Gastroesophageal sphincter (tissue), 4 donors: ENCODE measurements at regions not wholly inside any gene's neighbourhood (a gene's known extent, or its start where the extent isn't known, plus 50 kb on each side); places are given as distances from the start of the nearest gene placed in this dataset.

Experiments used
- ATAC-seq: fragments of 150-250 bp; one replicate; pipeline ENCODE4 v1.9.1; 2016; ENCODE audit warnings: mild to moderate bottlenecking, moderate library complexity
- H3K27ac ChIP-seq, 4 donors: fragments of 200-600 bp; sonication (generic) in 3 of 4; 1 replicate in 3 of 4; 2 replicates in 1 of 4; pipeline ENCODE4 v1.5.1; 2016 to 2019
- H3K27me3 ChIP-seq: fragments of 200-600 bp; sonication (generic); one replicate; pipeline ENCODE4 v1.5.1; 2019
- H3K36me3 ChIP-seq, 2 donors: fragments of 200-600 bp; sonication (generic); one replicate each; pipeline ENCODE4 v1.5.1; 2019; ENCODE audit warnings: control low read depth in 1 of 2
- H3K4me1 ChIP-seq, 3 donors: fragments of 200-600 bp; sonication (generic); 1 replicate in 2 of 3; 2 replicates in 1 of 3; pipeline ENCODE4 v1.5.1; 2016 to 2019; ENCODE audit warnings: control low read depth in 2 of 3
- H3K4me3 ChIP-seq, 2 donors: fragments of 200-600 bp; sonication (generic); one replicate each; pipeline ENCODE4 v1.5.1; 2019; ENCODE audit warnings: mild to moderate bottlenecking in 1 of 2, moderate library complexity in 1 of 2
- H3K9me3 ChIP-seq, 3 donors: fragments of 200-600 bp; sonication (generic); one replicate each; pipeline ENCODE4 v1.5.1; 2017 to 2019; ENCODE audit warnings: control low read depth in 2 of 3
- EP300 ChIP-seq: sonication (generic); formaldehyde crosslinking; IDR thresholded peaks from one replicate; pipeline ENCODE4 v1.6.1; 2017; ENCODE audit warnings: antibody characterized with exemption, mild to moderate bottlenecking
- POLR2A ChIP-seq, 2 donors: fragments of 450-650 bp; IDR thresholded peaks; one replicate each; pipeline ENCODE4 v1.6.1; 2017; ENCODE audit warnings: antibody characterized with exemption in 2 of 2, mild to moderate bottlenecking in 2 of 2, moderate library complexity in 1 of 2
- POLR2AphosphoS5 ChIP-seq: sonication (generic); formaldehyde crosslinking; IDR thresholded peaks from one replicate; pipeline ENCODE4 v1.6.1; 2017; ENCODE audit warnings: antibody characterized with exemption
- WGBS, 2 donors: methylation state at CpG; one replicate each; pipeline ENCODE4 v1.1.5; 2018; ENCODE audit warnings: low coverage in 1 of 2; 5-methylcytosine and 5-hydroxymethylcytosine counted together
- TF ChIP-seq, protein P1 (sequence below), 4 experiments: fragments of 200-600 bp in 2 of 4; fragments of 450-650 bp in 2 of 4; sonication (generic) in 1 of 4; IDR thresholded peaks; one replicate each; pipeline ENCODE4 v1.5.1; 2017 to 2019; ENCODE audit warnings: antibody characterized with exemption in 4 of 4, mild to moderate bottlenecking in 2 of 4, moderate library complexity in 2 of 4

DNA sequence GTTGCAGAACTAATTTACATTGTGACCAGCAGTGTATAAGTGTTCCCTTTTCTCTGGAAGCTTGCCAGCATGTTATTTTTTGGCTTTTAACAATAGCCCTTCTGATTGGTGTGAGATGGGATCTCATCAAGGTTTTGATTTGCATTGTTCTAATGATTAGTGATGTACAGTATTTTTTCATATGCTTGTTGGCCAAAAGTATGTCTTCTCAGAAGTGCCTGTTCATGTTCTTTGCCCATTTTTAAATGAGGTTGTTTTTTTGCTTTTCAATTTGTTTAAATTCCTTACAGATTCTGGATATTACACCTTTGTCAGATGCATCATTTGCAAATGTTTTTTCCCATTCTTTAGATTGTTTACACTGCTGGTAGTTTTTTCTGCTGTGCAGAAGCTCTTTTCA, 627.0 kb upstream of the CNTNAP2 start:
- Histone ChIP-seq H3K27ac (no peak overlapping the region), H3K4me3 (no peak overlapping the region), H3K36me3 (no peaks in the 10 kb centered on the region), H3K9me3 (peaks cover 0 to 19% (median 0%) of the 10 kb centered on the region in 3 donors), H3K4me1 (no peaks in the 10 kb centered on the region), H3K27me3 (no peaks in the 10 kb centered on the region)
- TF ChIP-seq POLR2AphosphoS5 (no peak), POLR2A (IDR thresholded peaks at IDR 0.05) (no peak), EP300 (no peak)
- TF ChIP-seq, protein P1, sequence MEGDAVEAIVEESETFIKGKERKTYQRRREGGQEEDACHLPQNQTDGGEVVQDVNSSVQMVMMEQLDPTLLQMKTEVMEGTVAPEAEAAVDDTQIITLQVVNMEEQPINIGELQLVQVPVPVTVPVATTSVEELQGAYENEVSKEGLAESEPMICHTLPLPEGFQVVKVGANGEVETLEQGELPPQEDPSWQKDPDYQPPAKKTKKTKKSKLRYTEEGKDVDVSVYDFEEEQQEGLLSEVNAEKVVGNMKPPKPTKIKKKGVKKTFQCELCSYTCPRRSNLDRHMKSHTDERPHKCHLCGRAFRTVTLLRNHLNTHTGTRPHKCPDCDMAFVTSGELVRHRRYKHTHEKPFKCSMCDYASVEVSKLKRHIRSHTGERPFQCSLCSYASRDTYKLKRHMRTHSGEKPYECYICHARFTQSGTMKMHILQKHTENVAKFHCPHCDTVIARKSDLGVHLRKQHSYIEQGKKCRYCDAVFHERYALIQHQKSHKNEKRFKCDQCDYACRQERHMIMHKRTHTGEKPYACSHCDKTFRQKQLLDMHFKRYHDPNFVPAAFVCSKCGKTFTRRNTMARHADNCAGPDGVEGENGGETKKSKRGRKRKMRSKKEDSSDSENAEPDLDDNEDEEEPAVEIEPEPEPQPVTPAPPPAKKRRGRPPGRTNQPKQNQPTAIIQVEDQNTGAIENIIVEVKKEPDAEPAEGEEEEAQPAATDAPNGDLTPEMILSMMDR (IDR thresholded peaks at IDR 0.05), result no peak
- no peak for ATAC-seq

DNA sequence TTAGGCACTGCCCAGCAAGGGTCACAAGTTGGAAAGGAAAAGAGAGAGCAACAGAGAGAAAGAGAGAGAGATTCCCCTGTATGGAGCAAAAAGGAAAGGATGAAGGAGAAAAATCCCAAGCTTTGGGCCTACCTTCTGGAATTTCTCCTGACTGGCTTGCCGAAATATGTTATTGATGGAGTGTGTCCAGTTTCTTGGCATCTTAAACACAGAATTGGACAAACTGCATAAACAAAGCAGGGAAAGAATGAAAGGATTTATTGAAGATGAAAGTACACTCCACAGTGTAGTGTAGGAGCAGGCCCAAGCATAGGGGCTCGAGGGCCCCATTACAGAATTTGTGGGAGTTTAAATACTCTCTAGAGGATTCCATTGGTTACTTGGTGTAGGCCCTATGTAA, 627.8 kb upstream of the CNTNAP2 start:
- no peaks in the 10 kb centered on the region for H3K27me3 ChIP-seq
- TF ChIP-seq EP300 (no peak), POLR2AphosphoS5 (no peak), POLR2A (IDR thresholded peaks at IDR 0.05) (no peak)
- TF ChIP-seq, protein P1 (IDR thresholded peaks at IDR 0.05), result no peak
- H3K36me3 ChIP-seq, result no peaks in the 10 kb centered on the region
- H3K9me3 ChIP-seq, result peaks cover 0 to 19% (median 0%) of the 10 kb centered on the region in 3 donors
- no peak for ATAC-seq
- 11 to 17% methylated on average over 2 of the region's 2 CpGs for WGBS, 2 donors
- H3K4me3 ChIP-seq, result no peak overlapping the region
- no peak overlapping the region for H3K27ac ChIP-seq
- no peaks in the 10 kb centered on the region for H3K4me1 ChIP-seq

DNA sequence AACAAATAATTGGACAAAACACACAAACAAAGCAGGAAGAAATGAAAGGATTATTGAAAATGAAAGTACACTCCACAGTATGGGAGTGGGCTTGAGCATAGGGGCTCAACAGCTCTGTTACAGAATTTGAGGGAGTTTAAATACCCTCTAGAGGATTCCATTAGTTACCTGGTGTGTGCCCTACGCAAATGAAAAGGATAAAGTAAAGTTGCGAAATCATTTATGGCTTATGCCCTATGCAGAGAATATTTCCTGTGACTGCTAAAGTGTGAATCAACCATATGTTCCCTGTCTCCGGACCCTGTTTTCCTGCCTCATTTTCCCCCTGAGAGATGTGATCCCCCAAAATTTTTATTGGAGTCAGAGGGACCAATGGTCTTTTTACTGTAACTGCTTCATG, 634.6 kb upstream of the CNTNAP2 start:
- no peak for TF ChIP-seq POLR2A (IDR thresholded peaks at IDR 0.05)
- no peak for TF ChIP-seq EP300
- TF ChIP-seq, protein P1 (IDR thresholded peaks at IDR 0.05), result no peak
- TF ChIP-seq POLR2AphosphoS5, result no peak
- ATAC-seq, result no peak
- Histone ChIP-seq H3K27ac (no peak overlapping the region), H3K36me3 (no peaks in the 10 kb centered on the region), H3K4me3 (no peak overlapping the region), H3K27me3 (no peaks in the 10 kb centered on the region), H3K9me3 (no peaks in the 10 kb centered on the region), H3K4me1 (no peaks in the 10 kb centered on the region)
- 79 to 86% methylated on average over 3 of the region's 3 CpGs for WGBS, 2 donors

DNA sequence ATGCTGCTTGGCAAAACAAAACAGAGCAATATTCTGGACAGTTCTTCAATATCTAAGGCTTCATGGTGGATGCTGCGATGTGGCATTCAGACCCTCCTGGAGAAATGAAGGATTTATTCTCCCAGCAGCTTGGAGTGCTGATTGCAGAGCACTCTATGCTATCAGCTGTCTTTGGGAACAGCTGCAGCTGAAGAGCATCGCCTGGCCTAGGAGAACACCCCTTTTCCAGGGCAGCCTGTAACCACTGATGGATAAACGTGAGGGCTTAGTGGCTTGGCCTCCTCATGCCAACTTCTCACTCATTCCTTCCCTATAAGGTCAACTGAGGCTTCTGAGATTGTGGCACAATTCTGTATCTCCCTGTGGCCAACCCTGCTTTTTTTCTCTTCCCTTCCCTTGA, 638.1 kb upstream of the CNTNAP2 start:
- H3K27ac ChIP-seq, result no peak overlapping the region
- whole genome bisulfite sequencing, 2 donors, result 74 to 88% methylated on average over 2 to 3 of the region's 3 CpGs
- H3K27me3 ChIP-seq, result no peaks in the 10 kb centered on the region
- H3K4me3 ChIP-seq, result no peak overlapping the region
- H3K4me1 ChIP-seq, result no peaks in the 10 kb centered on the region
- TF ChIP-seq, protein P1 (IDR thresholded peaks at IDR 0.05), result no peak
- TF ChIP-seq POLR2A (IDR thresholded peaks at IDR 0.05), result no peak
- no peak for TF ChIP-seq EP300
- TF ChIP-seq POLR2AphosphoS5, result no peak
- no peaks in the 10 kb centered on the region for H3K9me3 ChIP-seq
- no peaks in the 10 kb centered on the region for H3K36me3 ChIP-seq
- ATAC-seq, result no peak

DNA sequence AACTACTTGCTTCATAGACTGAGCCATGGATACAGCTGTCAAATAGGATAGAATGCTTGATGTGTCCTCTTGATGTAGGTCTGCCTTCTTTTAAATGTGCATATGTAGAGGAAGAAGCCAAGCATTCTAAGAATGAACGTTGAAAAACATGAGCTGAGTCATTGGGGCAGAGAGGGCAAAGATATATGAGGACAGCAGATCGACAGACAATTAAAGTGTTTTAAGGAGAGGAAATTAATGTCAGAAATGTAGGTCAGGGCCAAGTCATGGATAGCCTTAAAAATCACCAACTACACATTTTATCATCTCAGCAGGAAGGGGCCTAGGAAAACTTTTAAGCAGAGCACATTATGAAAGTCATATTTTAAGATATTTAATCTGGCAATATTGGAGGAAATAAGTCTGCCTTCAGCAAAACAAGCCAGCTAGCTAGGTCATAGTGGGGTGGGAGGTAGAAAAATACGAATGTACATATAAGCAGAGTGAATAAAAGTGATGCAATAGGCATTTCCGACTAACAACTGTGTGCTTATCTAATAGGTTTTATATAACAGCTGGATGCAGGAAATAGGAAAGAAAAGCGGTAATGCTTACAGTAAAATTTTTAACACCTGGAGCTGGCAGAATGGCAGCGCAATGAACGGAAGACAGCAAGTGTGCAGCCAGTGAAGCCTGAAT, 638.3 kb upstream of the TPK1 start:
- ATAC-seq, result no peak
- WGBS, 2 donors, result 50 to 54% methylated on average over 7 of the region's 7 CpGs
- no peak overlapping the region for H3K27ac ChIP-seq
- TF ChIP-seq EP300 (no peak), POLR2AphosphoS5 (no peak)
- TF ChIP-seq, protein P1 (IDR thresholded peaks at IDR 0.05), result no peak
- H3K4me1 ChIP-seq, result no peaks in the 10 kb centered on the region
- no peaks in the 10 kb centered on the region for H3K27me3 ChIP-seq
- no peaks in the 10 kb centered on the region for H3K9me3 ChIP-seq
- no peak overlapping the region for H3K4me3 ChIP-seq
- H3K36me3 ChIP-seq, result no peaks in the 10 kb centered on the region
